GM10248 (cell line): ENCODE measurements at regions not wholly inside any gene's neighbourhood (a gene's known extent, or its start where the extent isn't known, plus 50 kb on each side); places are given as distances from the start of the nearest gene placed in this dataset.

Source experiments
- CTCF ChIA-PET: fragments of 300-600 bp; sonication (Branson Sonifier 250); formaldehyde crosslinking; extraction: SDS; loops from one replicate; lab custom pipeline; 2021; ENCODE audit warnings: antibody characterized with exemption; lab: Yijun Ruan, JAX
- POLR2A ChIA-PET: fragments of 350-650 bp; sonication (Branson Sonifier 250); formaldehyde crosslinking; extraction: SDS; loops from one replicate; lab custom pipeline; 2020; ENCODE audit warnings: antibody characterized with exemption; lab: Yijun Ruan, JAX
- DNase-seq: peaks from one replicate; pipeline ENCODE4 v3.0.0; 2012; ENCODE audit errors: extremely low spot score
- CTCF ChIP-seq: IDR thresholded peaks from 2 replicates; pipeline ENCODE4 v1.5.1; 2012; ENCODE audit warnings: mild to moderate bottlenecking, low read depth; ENCODE audit errors: extremely low read depth, missing control alignments, control extremely low read depth

GRCh38 chr2:23127465-23127864, 257.5 kb upstream of the KLHL29 start:
- DNase-seq, result no peak
- ChIA-PET POLR2A (no interaction called here), CTCF (no interaction called here)
- no peak for TF ChIP-seq CTCF

- POLR2A ChIA-PET, result no interaction called here
- no peak for DNase-seq
- TF ChIP-seq CTCF, result no peak
- CTCF ChIA-PET, result interaction anchor here (0.8 kb wide), 1 partner anchor 18 kb away, joined by 3 read pairs; no protein-coding TSS in a partner anchor
Observed at GRCh38 chr2:23128684-23129292, 256.2 kb upstream of the KLHL29 start.

- ChIA-PET POLR2A (no interaction called here), CTCF (no interaction called here)
- no peak for DNase-seq
- no peak for TF ChIP-seq CTCF
Observed at GRCh38 chr2:23131066-23131575, 253.9 kb upstream of the KLHL29 start.

- no peak for DNase-seq
- ChIA-PET CTCF (no interaction called here), POLR2A (no interaction called here)
- TF ChIP-seq CTCF, result no peak
Observed at GRCh38 chr2:23132000-23132399, 253.0 kb upstream of the KLHL29 start.

GRCh38 chr2:23132823-23133595, 252.0 kb upstream of the KLHL29 start:
- POLR2A ChIA-PET, result no interaction called here
- CTCF ChIA-PET, result interaction anchor here (1.4 kb wide), 1 partner anchor 16 kb away, joined by 4 read pairs; no protein-coding TSS in a partner anchor
- TF ChIP-seq CTCF, result no peak
- no peak for DNase-seq

GRCh38 chr2:23134726-23135125, 250.3 kb upstream of the KLHL29 start:
- ChIA-PET CTCF (interaction anchor here (0.7 to 0.8 kb wide), 2 partner anchors 9 to 11 kb away, joined by 3 read pairs; no protein-coding TSS in a partner anchor), POLR2A (no interaction called here)
- TF ChIP-seq CTCF, result no peak
- DNase-seq, result no peak
